ENCODE measurements at regions not wholly inside any gene's neighbourhood (a gene's known extent, or its start where the extent isn't known, plus 50 kb on each side); places are given as distances from the start of the nearest gene placed in this dataset.
"Not testable (repeated sequence)": the region's sequence is repeated elsewhere in the genome, so short reads cannot be mapped to it uniquely, and the experiment has no call there.

GRCh38 chr7:34390103-34390502 lies 267.9 kb upstream of the NPSR1 start:
- DNase-seq (ENCODE audit: low read depth, low spot score): no peak

DNA sequence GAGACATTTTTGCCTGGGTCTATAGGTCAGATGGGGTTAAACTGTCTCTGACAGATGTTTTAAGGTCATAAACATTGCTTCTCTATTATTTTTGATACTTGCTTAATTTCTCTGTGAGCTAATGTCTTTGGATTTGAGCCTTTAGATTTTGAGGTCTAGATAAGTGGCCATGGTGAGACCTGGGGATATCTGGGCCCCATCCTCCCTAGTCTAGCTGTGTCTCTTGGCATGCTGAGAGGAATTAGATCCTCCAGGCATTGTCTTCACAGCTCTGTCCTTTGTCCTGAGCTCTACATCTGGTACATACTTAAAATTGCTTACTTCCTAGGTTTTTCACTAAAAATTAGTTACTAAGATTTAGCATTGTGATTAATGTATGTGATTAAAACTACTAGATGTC lies 265.0 kb upstream of the NPSR1 start:
- no peak for DNase-seq (ENCODE audit: low read depth, low spot score)

- DNase-seq (ENCODE audit: low read depth, low spot score): no peak
Measured at GRCh38 chr7:34396437-34397064, 261.5 kb upstream of the NPSR1 start.

GRCh38 chr7:34401776-34402175 lies 256.2 kb upstream of the NPSR1 start:
- no peak for DNase-seq (ENCODE audit: low read depth, low spot score)

GRCh38 chr7:34406848-34407530 lies 251.0 kb upstream of the NPSR1 start:
- no peak for DNase-seq (ENCODE audit: low read depth, low spot score)

- no peak for DNase-seq (ENCODE audit: low read depth, low spot score)
Measured at GRCh38 chr7:34407586-34407985, 250.4 kb upstream of the NPSR1 start.

DNA sequence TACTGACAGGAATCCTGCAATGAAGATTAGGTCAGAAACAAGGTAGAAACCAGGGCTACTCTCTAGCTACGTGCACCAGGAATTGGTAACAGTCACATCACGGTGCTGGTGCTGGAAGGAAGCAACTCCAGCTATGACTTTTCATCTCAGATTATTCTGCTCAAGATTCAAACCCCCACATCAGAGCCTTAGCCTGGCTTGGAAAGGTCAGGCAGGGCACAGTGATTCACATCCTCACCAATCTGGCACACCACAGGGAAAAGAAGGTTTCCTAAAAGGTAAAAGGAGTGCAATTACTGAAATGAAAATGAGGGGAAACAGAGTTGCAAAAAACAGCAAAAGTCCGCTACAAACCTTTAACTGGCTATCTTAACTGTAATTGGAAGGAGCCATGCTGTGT lies 240.2 kb upstream of the NPSR1 start:
- DNase-seq (ENCODE audit: low read depth, low spot score): no peak

DNA sequence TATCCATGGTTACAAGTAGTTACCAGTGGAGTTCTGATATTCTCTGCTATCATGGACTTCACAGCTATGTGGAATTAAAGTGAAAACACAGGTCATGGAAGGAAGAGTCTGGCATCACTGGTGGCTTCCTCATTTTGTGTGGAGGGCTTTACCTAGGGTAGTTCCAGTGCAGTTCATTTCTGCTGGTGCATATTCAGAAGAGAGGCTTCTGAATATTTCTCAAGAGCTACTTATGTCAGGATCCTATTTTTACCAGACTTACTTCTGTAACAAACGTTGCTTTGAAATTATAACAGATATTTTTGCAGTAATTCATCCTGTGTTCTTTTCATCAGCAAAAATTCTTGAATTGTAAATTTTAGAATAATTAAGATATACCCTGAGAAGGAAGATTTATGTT lies 236.5 kb upstream of the NPSR1 start:
- no peak for DNase-seq (ENCODE audit: low read depth, low spot score)

DNA sequence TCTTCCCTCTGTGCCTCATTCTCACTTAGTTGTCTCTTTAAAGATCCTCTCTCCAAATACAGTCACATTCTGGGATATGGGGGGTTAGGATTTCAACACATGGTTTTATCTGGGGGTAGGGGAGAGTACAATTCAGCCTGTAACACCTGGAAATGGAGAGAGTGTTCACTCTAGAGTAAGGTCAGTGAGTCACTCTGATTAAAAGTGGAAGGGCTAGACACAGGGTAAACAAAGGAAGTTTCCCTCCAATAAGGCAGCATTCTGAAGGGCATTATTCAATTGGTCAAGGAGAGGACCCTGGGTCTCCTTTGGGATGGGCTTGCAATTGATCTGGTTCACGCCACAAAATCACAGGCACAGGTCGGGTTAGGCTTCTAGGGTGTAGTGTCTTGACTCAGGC lies 232.8 kb upstream of the NPSR1 start:
- no peak for DNase-seq (ENCODE audit: low read depth, low spot score)

GRCh38 chr7:34425631-34426384 lies 232.2 kb upstream of the NPSR1 start:
- no peak for DNase-seq (ENCODE audit: low read depth, low spot score)

- DNase-seq (ENCODE audit: low read depth, low spot score): no peak
Measured at GRCh38 chr7:34430456-34430855, 227.6 kb upstream of the NPSR1 start.

DNA sequence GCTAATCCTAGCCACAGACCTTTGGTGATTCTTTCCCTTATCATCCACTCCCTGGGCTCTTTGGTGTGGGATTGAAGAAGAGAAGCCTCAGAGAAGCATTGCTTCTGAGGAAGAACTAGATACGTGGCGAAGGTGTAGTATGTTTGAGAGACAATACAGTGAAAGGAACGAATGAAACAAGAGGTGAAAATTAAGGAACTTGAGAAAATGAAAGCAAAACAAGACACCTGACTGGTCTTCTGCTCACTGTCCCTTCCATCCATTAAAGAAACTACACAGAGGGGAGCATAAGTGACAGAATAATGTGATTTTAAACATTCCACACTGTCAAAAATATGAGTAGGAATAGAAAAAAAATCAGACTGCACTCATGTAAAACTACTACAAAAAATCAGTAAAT lies 219.6 kb upstream of the NPSR1 start:
- DNase-seq (ENCODE audit: low read depth, low spot score): no peak

GRCh38 chr7:34445653-34446052 lies 212.4 kb upstream of the NPSR1 start:
- no peak for DNase-seq (ENCODE audit: low read depth, low spot score)

DNA sequence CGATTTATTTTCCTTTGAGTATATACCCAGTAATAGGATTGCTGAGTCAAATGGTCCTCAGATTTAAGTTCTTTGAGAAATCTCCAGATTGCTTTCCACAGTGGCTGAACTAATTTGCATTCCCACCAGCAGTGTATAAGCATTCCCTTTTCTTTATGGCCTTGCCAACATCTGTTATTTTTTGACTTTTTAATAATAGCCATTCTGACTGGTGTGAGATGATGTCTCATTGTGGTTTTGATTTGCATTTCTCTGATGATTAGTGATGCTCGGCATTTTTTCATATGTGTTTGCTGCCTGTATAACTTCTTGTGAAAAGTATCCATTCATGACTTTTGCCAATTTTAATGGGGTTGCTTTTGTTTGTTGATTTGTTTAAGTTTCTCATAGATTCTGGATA lies 209.5 kb upstream of the NPSR1 start:
- not testable (repeated sequence) for DNase-seq (ENCODE audit: low read depth, low spot score)

DNA sequence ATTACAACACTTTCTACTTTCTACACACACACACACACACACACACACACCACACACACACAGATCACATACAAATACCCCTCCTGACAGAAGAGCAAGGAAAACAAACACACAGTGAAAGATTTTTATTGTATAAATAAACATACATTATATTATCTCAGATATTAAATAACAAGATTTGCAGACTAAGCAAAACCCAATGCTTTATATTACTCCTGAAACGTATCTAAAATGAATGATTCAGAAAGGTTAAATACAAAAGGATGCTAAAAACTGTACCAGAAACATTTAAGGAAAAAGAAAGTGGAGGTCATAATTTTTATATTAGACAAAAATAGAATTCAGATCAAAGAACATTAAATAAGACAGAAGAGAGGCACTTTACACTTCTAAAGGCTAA lies 208.3 kb upstream of the NPSR1 start:
- no peak for DNase-seq (ENCODE audit: low read depth, low spot score)

DNA sequence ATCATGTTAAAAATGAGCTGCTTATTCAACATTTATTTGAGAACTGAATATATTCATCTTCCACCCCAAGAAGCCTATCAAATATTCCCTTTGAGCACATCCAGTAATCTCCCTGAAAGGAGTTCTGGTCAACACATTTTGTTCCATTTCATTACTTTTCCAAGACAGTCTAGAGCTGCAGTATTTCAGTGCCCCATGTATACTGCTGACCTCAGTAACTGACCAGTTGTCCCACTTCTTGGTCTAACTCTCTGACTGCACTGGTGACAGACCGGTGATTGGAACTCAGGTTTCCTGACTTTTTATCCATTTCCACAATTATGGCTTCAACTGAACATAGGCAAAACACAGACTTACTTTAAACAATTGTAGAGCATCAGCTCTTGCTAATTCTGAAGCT lies 206.8 kb upstream of the NPSR1 start:
- DNase-seq (ENCODE audit: low read depth, low spot score): no peak

- no peak for DNase-seq (ENCODE audit: low read depth, low spot score)
Measured at GRCh38 chr7:34451923-34452322, 206.1 kb upstream of the NPSR1 start.

DNA sequence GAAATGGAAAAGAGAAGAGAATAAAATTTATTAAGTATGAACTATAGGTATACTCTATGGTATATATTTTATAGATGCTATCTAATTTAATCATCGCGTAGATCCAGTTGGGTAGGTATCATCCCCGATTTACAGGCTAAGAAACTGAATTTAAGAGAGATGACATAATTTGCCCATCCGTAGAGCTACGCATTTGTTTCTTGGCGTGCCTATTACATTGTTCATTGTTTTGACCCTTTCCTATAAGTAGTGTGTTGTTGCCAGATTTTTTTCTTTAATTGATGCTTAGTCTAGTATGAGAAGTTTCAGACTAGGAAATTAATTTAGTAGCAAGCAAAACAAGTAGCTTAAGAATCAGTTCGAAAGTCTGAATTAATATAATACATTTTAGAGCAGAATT lies 205.7 kb upstream of the NPSR1 start:
- no peak for DNase-seq (ENCODE audit: low read depth, low spot score)

GRCh38 chr7:34453150-34453549 lies 204.9 kb upstream of the NPSR1 start:
- no peak for DNase-seq (ENCODE audit: low read depth, low spot score)

DNA sequence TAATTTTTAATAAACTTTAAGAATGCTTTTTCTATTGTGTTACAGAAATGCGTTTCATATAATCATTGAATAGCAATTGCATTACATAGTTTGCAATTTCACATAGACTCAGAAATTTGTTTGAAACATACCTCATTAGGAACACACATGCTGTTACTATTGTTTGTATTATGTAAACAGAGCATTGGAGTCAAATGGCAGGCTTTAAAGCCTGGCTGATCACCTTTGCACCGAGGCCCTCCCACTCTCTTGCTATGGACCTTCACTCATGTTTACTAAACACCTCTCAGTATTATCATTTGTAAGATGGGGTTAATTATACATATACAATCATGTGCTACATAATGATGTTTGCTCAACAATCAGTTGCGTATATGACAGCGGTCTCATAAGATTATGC lies 203.6 kb upstream of the NPSR1 start:
- no peak for DNase-seq (ENCODE audit: low read depth, low spot score)

- DNase-seq (ENCODE audit: low read depth, low spot score): no peak
Measured at GRCh38 chr7:34457329-34457728, 200.7 kb upstream of the NPSR1 start.

DNA sequence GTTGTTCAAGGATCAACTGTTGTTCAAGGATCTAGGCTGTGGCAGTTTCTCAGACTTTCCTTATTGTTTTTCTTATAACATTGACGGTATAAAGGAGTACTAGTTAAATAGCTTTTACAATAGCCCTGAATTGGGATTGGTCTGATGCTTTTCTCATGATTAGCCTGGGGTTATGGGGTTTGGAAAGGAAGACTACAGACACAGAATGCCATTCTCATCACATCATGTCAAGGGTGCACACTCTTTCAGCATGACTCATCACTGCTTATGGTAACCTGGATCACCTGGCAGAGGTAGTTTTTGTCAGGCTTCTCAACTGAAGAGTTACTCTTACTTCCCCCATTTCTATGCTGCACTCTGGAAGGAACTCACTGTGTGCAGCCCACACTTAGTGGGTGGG lies 194.2 kb upstream of the NPSR1 start:
- no peak for DNase-seq (ENCODE audit: low read depth, low spot score)

GRCh38 chr7:34471844-34472243 lies 186.2 kb upstream of the NPSR1 start:
- no peak for DNase-seq (ENCODE audit: low read depth, low spot score)

Measured in brain pericyte (primary cell).